ENCODE measurements at regions not wholly inside any gene's neighbourhood (a gene's known extent, or its start where the extent isn't known, plus 50 kb on each side); places are given as distances from the start of the nearest gene placed in this dataset.

DNA sequence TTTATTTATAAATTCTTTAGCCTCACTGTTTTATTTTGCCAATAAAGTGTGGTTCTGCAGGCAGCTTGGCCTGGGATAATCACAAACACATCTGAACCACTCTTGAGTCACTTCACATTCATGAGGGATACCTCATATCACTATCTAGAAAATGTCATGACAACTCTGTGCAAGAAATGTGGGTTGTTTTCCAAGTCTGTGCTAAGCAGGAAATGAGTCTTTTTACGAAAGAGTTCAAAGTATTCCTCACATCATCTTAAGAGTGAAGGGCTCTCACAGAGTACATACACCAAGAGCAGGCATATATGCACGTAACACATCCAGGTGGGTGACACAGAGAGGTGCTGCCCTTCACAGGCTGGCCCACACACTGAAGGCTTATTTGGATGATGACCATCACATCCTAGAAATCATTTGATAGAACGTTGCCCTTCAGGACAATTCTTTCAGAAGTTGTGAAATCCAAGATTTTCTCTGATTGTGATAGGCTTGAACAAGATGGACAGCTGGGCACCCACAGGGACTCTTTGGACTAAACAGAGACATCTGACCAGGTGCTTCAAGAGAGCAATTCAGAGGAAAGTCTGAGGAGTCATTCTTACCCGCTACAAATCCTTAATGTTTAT is 811.1 kb upstream of the LRATD1 start:
- in situ Hi-C loops (cut with HindIII; ENCODE audit: low pct_unique_long_range_greater_than_20kb, low sequenced_read_pairs), result no loop called here
- DNase-seq (ENCODE audit: low read depth, low spot score) (no peak), ATAC-seq (no peak)
- no peaks in the 10 kb centered on the region for H3K4me1 ChIP-seq (ENCODE audit: control insufficient read depth, insufficient read depth, low read length)
- no peak overlapping the region for H3K4me3 ChIP-seq (ENCODE audit: low read depth in 2 of 2, low read length in 2 of 2)
- ChIA-PET CTCF (no interaction called here), POLR2A (no interaction called here)
- TF ChIP-seq, protein P1, sequence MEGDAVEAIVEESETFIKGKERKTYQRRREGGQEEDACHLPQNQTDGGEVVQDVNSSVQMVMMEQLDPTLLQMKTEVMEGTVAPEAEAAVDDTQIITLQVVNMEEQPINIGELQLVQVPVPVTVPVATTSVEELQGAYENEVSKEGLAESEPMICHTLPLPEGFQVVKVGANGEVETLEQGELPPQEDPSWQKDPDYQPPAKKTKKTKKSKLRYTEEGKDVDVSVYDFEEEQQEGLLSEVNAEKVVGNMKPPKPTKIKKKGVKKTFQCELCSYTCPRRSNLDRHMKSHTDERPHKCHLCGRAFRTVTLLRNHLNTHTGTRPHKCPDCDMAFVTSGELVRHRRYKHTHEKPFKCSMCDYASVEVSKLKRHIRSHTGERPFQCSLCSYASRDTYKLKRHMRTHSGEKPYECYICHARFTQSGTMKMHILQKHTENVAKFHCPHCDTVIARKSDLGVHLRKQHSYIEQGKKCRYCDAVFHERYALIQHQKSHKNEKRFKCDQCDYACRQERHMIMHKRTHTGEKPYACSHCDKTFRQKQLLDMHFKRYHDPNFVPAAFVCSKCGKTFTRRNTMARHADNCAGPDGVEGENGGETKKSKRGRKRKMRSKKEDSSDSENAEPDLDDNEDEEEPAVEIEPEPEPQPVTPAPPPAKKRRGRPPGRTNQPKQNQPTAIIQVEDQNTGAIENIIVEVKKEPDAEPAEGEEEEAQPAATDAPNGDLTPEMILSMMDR (IDR thresholded peaks at IDR 0.05), result no peak
- no peak for TF ChIP-seq SIN3A (IDR thresholded peaks at IDR 0.05; ENCODE audit: borderline replicate concordance, insufficient read depth, low read depth, low read length)
- no peak for TF ChIP-seq TCF7L2 (IDR thresholded peaks at IDR 0.05; ENCODE audit: low read depth, low read length)
- no TSS peak for BruUV-seq (replicated peaks)
- H3K9me3 ChIP-seq (ENCODE audit: control insufficient read depth, insufficient read depth, low read depth, low read length), result no peaks in the 10 kb centered on the region
- no peak overlapping the region for H3K27ac ChIP-seq (ENCODE audit: low read length)
- H3K27me3 ChIP-seq (ENCODE audit: control insufficient read depth, insufficient read depth, low read length), result no peaks in the 10 kb centered on the region
- intact Hi-C loops (cut with micrococcal nuclease; ENCODE audit: unreplicated experiment), result no loop called here
- H3K36me3 ChIP-seq (ENCODE audit: control insufficient read depth, insufficient read depth, low read length), result no peaks in the 10 kb centered on the region

DNA sequence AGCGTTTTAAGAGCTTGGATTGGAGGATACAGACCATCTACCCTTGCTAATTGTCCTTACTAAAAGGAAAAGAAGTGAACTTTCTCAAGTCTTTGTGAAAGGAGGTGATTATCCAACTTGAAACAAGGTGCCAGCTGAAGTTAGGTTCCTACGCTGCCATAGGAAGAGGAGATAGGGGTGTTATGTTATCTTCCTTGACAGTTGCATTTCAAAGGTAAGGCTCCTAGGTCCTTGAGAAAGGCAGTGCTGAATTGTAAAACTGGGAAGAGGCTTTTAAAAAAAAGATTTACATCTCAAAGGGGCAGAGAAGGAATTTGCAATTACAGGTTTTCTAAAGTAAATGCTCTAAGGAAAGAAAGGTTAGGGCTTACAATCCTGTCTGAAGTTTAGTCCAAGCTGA is 810.2 kb upstream of the LRATD1 start:
- Histone ChIP-seq H3K36me3 (ENCODE audit: control insufficient read depth, insufficient read depth, low read length) (no peaks in the 10 kb centered on the region), H3K4me1 (ENCODE audit: control insufficient read depth, insufficient read depth, low read length) (no peaks in the 10 kb centered on the region), H3K27me3 (ENCODE audit: control insufficient read depth, insufficient read depth, low read length) (no peaks in the 10 kb centered on the region), H3K27ac (ENCODE audit: low read length) (no peak overlapping the region), H3K4me3 (ENCODE audit: low read depth in 2 of 2, low read length in 2 of 2) (no peak overlapping the region), H3K9me3 (ENCODE audit: control insufficient read depth, insufficient read depth, low read depth, low read length) (no peaks in the 10 kb centered on the region)
- in situ Hi-C loops (cut with HindIII; ENCODE audit: low pct_unique_long_range_greater_than_20kb, low sequenced_read_pairs) (no loop called here), intact Hi-C loops (cut with micrococcal nuclease; ENCODE audit: unreplicated experiment) (no loop called here)
- ChIA-PET CTCF (no interaction called here), POLR2A (no interaction called here)
- BruUV-seq (replicated peaks), result no TSS peak
- TF ChIP-seq POLR2AphosphoS5 (IDR thresholded peaks at IDR 0.05; ENCODE audit: low read depth, low read length) (no peak), SIN3A (IDR thresholded peaks at IDR 0.05; ENCODE audit: borderline replicate concordance, insufficient read depth, low read depth, low read length) (no peak), TCF7L2 (IDR thresholded peaks at IDR 0.05; ENCODE audit: low read depth, low read length) (no peak)
- TF ChIP-seq, protein P2, sequence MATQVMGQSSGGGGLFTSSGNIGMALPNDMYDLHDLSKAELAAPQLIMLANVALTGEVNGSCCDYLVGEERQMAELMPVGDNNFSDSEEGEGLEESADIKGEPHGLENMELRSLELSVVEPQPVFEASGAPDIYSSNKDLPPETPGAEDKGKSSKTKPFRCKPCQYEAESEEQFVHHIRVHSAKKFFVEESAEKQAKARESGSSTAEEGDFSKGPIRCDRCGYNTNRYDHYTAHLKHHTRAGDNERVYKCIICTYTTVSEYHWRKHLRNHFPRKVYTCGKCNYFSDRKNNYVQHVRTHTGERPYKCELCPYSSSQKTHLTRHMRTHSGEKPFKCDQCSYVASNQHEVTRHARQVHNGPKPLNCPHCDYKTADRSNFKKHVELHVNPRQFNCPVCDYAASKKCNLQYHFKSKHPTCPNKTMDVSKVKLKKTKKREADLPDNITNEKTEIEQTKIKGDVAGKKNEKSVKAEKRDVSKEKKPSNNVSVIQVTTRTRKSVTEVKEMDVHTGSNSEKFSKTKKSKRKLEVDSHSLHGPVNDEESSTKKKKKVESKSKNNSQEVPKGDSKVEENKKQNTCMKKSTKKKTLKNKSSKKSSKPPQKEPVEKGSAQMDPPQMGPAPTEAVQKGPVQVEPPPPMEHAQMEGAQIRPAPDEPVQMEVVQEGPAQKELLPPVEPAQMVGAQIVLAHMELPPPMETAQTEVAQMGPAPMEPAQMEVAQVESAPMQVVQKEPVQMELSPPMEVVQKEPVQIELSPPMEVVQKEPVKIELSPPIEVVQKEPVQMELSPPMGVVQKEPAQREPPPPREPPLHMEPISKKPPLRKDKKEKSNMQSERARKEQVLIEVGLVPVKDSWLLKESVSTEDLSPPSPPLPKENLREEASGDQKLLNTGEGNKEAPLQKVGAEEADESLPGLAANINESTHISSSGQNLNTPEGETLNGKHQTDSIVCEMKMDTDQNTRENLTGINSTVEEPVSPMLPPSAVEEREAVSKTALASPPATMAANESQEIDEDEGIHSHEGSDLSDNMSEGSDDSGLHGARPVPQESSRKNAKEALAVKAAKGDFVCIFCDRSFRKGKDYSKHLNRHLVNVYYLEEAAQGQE (IDR thresholded peaks at IDR 0.05; ENCODE audit: insufficient read depth in 1 of 2, low read depth in 2 of 2, low read length in 1 of 2), result no peak
- TF ChIP-seq, protein P1 (IDR thresholded peaks at IDR 0.05), result no peak
- no peak for ATAC-seq
- DNase-seq (ENCODE audit: low read depth, low spot score), result no peak

All from Panc1 (cell line).